Neuronal stem cell (in vitro differentiated cells): ENCODE measurements at regions not wholly inside any gene's neighbourhood (a gene's known extent, or its start where the extent isn't known, plus 50 kb on each side); places are given as distances from the start of the nearest gene placed in this dataset.
A peak's percentile ranks its signal among the peaks of the same experiment; 100 is the strongest.

ENCODE experiments used
- DNase-seq: peaks from one replicate; pipeline ENCODE4 v3.0.0-alpha.2; 2013; ENCODE audit warnings: low spot score
- H2AFZ ChIP-seq: one replicate; pipeline ENCODE4 v1.6.1; 2013; ENCODE audit warnings: mild to moderate bottlenecking, low read length, inconsistent platforms
- H2AK5ac ChIP-seq: 2 replicates; pipeline ENCODE4 v1.6.1; 2013; ENCODE audit warnings: low read depth, mild to moderate bottlenecking, inconsistent platforms, low read length, moderate library complexity, mixed read lengths
- H2BK120ac ChIP-seq: 2 replicates; pipeline ENCODE4 v1.6.1; 2013; ENCODE audit warnings: low read depth, mild to moderate bottlenecking, inconsistent platforms, low read length, moderate library complexity, mixed read lengths
- H2BK12ac ChIP-seq: one replicate; pipeline ENCODE4 v1.6.1; 2013; ENCODE audit warnings: low read length, inconsistent platforms
- H2BK15ac ChIP-seq: 2 replicates; pipeline ENCODE4 v1.6.1; 2013; ENCODE audit warnings: mild to moderate bottlenecking, low read length, inconsistent platforms, mixed read lengths
- H2BK5ac ChIP-seq: one replicate; pipeline ENCODE4 v1.6.1; 2013; ENCODE audit warnings: inconsistent platforms, mild to moderate bottlenecking, low read length, moderate library complexity
- H3K14ac ChIP-seq: one replicate; pipeline ENCODE4 v1.6.1; 2013; ENCODE audit warnings: low read length, inconsistent platforms
- H3K18ac ChIP-seq: 2 replicates; pipeline ENCODE4 v1.6.1; 2013; ENCODE audit warnings: low read length, inconsistent platforms
- H3K23ac ChIP-seq: 2 replicates; pipeline ENCODE4 v1.6.1; 2013; ENCODE audit warnings: low read depth, mild to moderate bottlenecking, mixed read lengths, low read length, inconsistent platforms; ENCODE audit not compliant: poor library complexity
- H3K27ac ChIP-seq: replicated peaks from 3 replicates; pipeline ENCODE4 v1.5.1; 2013; ENCODE audit warnings: low read length, inconsistent platforms
- H3K27me3 ChIP-seq, 3 experiments: 2 replicates each; pipeline ENCODE4 v1.6.1; 2013; ENCODE audit warnings: low read length in 3 of 3, mild to moderate bottlenecking in 2 of 3, inconsistent platforms in 1 of 3, low read depth in 1 of 3, mixed read lengths in 1 of 3, moderate library complexity in 1 of 3; ENCODE audit not compliant: control insufficient read depth in 3 of 3, insufficient read depth in 3 of 3
- H3K36me3 ChIP-seq, 2 donors: replicated peaks in 1 of 2; 2 replicates each; pipeline ENCODE4 v1.6.1; 2013; ENCODE audit warnings: low read length in 2 of 2; ENCODE audit not compliant: control insufficient read depth in 2 of 2, insufficient read depth in 2 of 2
- H3K4ac ChIP-seq: 2 replicates; pipeline ENCODE4 v1.6.1; 2013; ENCODE audit warnings: inconsistent platforms, mild to moderate bottlenecking, low read length, moderate library complexity
- H3K4me1 ChIP-seq, 2 donors: 1 replicate in 1 of 2; 2 replicates in 1 of 2; pipeline ENCODE4 v1.6.1; 2013; ENCODE audit warnings: low read length in 2 of 2, low read depth in 1 of 2; ENCODE audit not compliant: control insufficient read depth in 2 of 2, insufficient read depth in 1 of 2
- H3K4me2 ChIP-seq: one replicate; pipeline ENCODE4 v1.6.1; 2013; ENCODE audit warnings: mild to moderate bottlenecking, low read length, inconsistent platforms; ENCODE audit not compliant: insufficient read depth, poor library complexity, severe bottlenecking
- H3K4me3 ChIP-seq, 2 donors: 2 replicates each; pipeline ENCODE4 v1.5.1; 2013; ENCODE audit warnings: low read length in 2 of 2, mild to moderate bottlenecking in 2 of 2, inconsistent platforms in 1 of 2, moderate library complexity in 1 of 2
- H3K79me1 ChIP-seq: one replicate; pipeline ENCODE4 v1.6.1; 2013; ENCODE audit warnings: low read depth, mild to moderate bottlenecking, inconsistent platforms, low read length, moderate library complexity
- H3K9ac ChIP-seq: one replicate; pipeline ENCODE4 v1.6.1; 2013; ENCODE audit warnings: mild to moderate bottlenecking, low read depth, low read length, inconsistent platforms; ENCODE audit not compliant: poor library complexity
- H3K9me3 ChIP-seq, 2 donors: replicated peaks in 1 of 2; 2 replicates each; pipeline versions ENCODE3 to v1.6.1; 2013; ENCODE audit warnings: low read length in 2 of 2, mild to moderate bottlenecking in 2 of 2, inconsistent platforms in 1 of 2, low read depth in 1 of 2, mixed read lengths in 1 of 2, moderate library complexity in 1 of 2; ENCODE audit not compliant: control insufficient read depth in 2 of 2, insufficient read depth in 1 of 2
- H4K8ac ChIP-seq: one replicate; pipeline ENCODE4 v1.6.1; 2013; ENCODE audit warnings: low read depth, mild to moderate bottlenecking, inconsistent platforms, low read length, moderate library complexity
- H4K91ac ChIP-seq: one replicate; pipeline ENCODE4 v1.6.1; 2013; ENCODE audit warnings: low read length, low read depth, mild to moderate bottlenecking, inconsistent platforms; ENCODE audit not compliant: poor library complexity
- WGBS, 2 donors: extraction: QIAGEN DNeasy Blood & Tissue Kit; methylation state at CpG; one replicate each; pipeline ENCODE4 v1.1.7; 2013; ENCODE audit warnings: missing lambda C conversion rate in 2 of 2, mixed read lengths in 1 of 2; ENCODE audit not compliant: insufficient read length in 2 of 2, insufficient replicate concordance in 1 of 2; ENCODE audit errors: extremely low coverage in 2 of 2; 5-methylcytosine and 5-hydroxymethylcytosine counted together

DNA sequence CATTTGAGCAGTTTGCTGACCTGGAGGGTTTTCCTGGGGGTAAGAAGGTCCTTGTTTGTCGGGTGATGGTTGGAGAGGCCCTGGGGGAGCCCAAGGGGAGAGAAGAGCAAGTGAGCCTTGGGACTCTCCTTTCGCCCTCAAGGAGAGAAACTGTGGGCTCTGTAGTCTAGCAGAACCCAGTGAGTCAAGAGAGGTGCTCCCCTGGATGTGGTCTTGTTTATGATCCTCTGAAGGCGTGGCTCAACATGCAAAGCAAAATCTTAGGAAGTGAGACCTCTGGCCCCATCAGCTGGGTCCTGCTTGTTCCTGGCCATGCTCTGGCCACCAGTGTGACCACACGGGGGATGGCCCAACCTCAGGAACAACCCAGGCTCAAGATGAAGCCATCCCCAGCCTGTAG lies 66.5 kb upstream of the ALX4 start:
- Histone ChIP-seq H3K27me3 (peaks cover 0 to 2% (median 0%) of the 10 kb centered on the region in 3 experiments), H3K4me1 (peaks cover 0 to 3% of the 10 kb centered on the region in 2 donors), H3K9ac (no peak overlapping the region), H3K14ac (no peak overlapping the region), H2BK120ac (no peak overlapping the region), H3K79me1 (no peaks in the 10 kb centered on the region), H3K4me3 (no peak overlapping the region), H3K23ac (no peak overlapping the region), H2BK5ac (no peak overlapping the region), H2BK15ac (no peak overlapping the region), H3K4ac (no peak overlapping the region), H3K27ac (no peak overlapping the region), H3K4me2 (no peak overlapping the region), H3K36me3 (no peaks in the 10 kb centered on the region), H2AFZ (no peak overlapping the region), H2AK5ac (no peak overlapping the region), H3K18ac (no peak overlapping the region), H4K91ac (no peak overlapping the region), H2BK12ac (no peak overlapping the region), H4K8ac (no peak overlapping the region), H3K9me3 (no peaks in the 10 kb centered on the region)
- no peak for DNase-seq
- no CpG with 5 or more reads among the region's 4 CpGs for WGBS, 2 donors

DNA sequence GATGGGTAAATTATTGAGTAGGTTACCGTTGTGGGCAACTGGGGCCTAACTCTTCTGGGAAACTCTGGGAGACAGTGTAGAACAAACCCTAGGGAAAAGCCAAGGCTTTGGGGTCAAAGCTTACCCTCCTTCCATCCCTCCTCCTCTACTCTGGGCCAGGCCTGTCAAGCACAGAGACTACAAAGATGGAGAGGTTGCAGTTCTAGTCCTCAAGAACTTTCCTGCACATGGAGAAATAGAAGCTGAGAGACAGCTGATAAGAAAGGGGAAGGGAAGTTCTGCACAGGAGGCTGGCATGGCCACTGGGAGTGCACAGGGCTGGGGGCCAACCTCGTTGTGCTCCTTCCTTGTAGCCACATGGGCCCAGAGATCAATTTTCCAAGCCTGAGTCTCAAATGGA lies 67.2 kb upstream of the ALX4 start:
- no CpG with 5 or more reads among the region's 2 CpGs for WGBS, 2 donors
- no peaks in the 10 kb centered on the region for H3K36me3 ChIP-seq

DNA sequence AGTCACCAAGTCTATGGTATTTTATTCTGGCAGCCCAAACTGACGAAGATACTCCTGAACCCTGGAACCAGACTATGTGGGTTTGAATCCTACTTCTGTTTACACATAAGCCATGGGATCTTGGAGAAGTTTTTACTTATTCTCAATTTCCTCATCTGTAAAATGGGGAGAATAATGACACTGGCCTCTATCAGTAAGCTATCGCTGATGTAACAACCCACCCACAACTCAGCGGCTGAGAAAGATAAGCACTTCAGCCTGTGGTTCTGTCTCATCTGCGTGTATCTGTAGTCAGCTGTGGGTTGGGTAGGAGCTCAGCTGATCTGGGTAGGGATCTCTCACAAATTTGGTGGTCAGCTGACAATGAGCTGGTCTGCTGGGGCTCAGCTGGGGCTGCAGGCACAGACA lies 68.0 kb upstream of the ALX4 start:
- no peak overlapping the region for H2BK12ac ChIP-seq
- no peak overlapping the region for H4K91ac ChIP-seq
- no peaks in the 10 kb centered on the region for H3K36me3 ChIP-seq
- H3K18ac ChIP-seq = no peak overlapping the region
- no peak overlapping the region for H3K27ac ChIP-seq
- no peak overlapping the region for H3K4me3 ChIP-seq
- no peak overlapping the region for H2BK5ac ChIP-seq
- H3K27me3 ChIP-seq = peaks cover 0 to 11% (median 0%) of the 10 kb centered on the region in 3 experiments
- no peak overlapping the region for H3K14ac ChIP-seq
- peaks cover 0 to 4% of the 10 kb centered on the region in 2 donors for H3K4me1 ChIP-seq
- no peak for DNase-seq
- H3K23ac ChIP-seq = no peak overlapping the region
- H2AFZ ChIP-seq = no peak overlapping the region
- H3K9me3 ChIP-seq = no peaks in the 10 kb centered on the region
- WGBS, 2 donors = no CpG with 5 or more reads among the region's 4 CpGs
- no peak overlapping the region for H4K8ac ChIP-seq
- no peak overlapping the region for H3K4me2 ChIP-seq
- H3K79me1 ChIP-seq = no peaks in the 10 kb centered on the region
- H3K4ac ChIP-seq = no peak overlapping the region
- no peak overlapping the region for H2BK120ac ChIP-seq
- H2AK5ac ChIP-seq = no peak overlapping the region
- no peak overlapping the region for H3K9ac ChIP-seq
- H2BK15ac ChIP-seq = no peak overlapping the region

More for the DNA sequence above, 67.2 kb upstream of the ALX4 start:
- Histone ChIP-seq H2AFZ (no peak overlapping the region), H2BK12ac (no peak overlapping the region), H3K27me3 (peaks cover 0 to 8% (median 0%) of the 10 kb centered on the region in 3 experiments), H3K4ac (no peak overlapping the region), H2BK5ac (no peak overlapping the region), H4K8ac (no peak overlapping the region), H3K27ac (no peak overlapping the region), H2BK120ac (no peak overlapping the region), H3K4me3 (no peak overlapping the region), H2AK5ac (no peak overlapping the region), H3K9ac (no peak overlapping the region), H4K91ac (no peak overlapping the region), H3K4me1 (peaks cover 0 to 4% of the 10 kb centered on the region in 2 donors), H3K9me3 (no peaks in the 10 kb centered on the region), H3K4me2 (no peak overlapping the region), H3K23ac (no peak overlapping the region), H3K14ac (no peak overlapping the region), H3K79me1 (no peaks in the 10 kb centered on the region), H3K18ac (no peak overlapping the region), H2BK15ac (no peak overlapping the region)
- no peak for DNase-seq

DNA sequence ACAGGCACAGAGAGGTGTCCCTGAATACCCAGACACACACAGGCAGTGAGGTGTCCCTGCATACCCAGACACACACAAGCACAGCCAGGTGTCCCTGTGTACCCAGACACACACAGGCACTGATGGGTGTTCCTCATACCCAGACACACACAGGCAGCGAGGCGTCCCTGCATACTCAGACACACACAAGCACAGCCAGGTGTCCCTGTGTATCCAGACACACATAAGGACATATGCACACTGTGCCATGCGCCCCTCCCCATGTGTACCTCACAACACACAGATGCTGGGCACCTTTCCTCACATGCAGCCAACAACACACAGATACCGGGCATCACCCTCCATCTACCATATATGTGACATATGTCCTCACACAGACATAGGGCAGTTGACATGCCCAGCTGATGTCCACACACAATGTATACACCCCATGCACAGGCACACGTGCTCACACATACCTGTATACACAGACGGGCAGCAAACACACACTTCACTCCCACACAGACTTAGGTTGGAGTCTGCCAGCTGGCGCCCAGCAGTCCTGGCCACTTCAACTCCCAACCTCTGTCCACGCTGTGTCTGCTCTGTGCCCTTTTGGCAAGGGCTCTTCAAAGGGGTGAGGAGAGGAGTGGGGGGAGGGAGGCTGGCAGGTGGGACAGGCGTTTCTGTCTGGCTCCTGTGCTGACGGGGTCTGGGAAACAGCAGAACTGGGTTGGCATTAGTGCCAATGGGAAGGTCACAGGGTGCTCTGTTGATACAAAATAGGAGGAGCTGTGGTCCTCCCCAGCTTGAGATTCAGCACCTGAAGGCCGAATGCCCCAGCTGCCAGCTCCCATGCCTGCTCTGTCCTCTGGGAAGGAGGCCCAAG lies 69.4 kb upstream of the ALX4 start:
- Histone ChIP-seq H2BK12ac (peak overlapping the region; percentile 46), H3K23ac (peak overlapping the region; percentile 22), H3K36me3 (no peaks in the 10 kb centered on the region), H2BK120ac (no peak overlapping the region), H2AFZ (no peak overlapping the region), H3K27me3 (peaks cover 0 to 16% (median 0%) of the 10 kb centered on the region in 3 experiments), H3K9ac (peak overlapping the region; percentile 66), H3K4me2 (no peak overlapping the region), H3K14ac (peak overlapping the region; percentile 49), H3K18ac (peak overlapping the region; percentile 71), H3K4me1 (peaks cover 0 to 3% of the 10 kb centered on the region in 2 donors), H3K79me1 (no peaks in the 10 kb centered on the region), H2AK5ac (peak overlapping the region; percentile 74), H3K4ac (no peak overlapping the region), H4K8ac (no peak overlapping the region), H3K4me3 (no peak overlapping the region), H4K91ac (peak overlapping the region; percentile 34), H3K27ac (no peak overlapping the region), H3K9me3 (no peaks in the 10 kb centered on the region), H2BK15ac (no peak overlapping the region), H2BK5ac (no peak overlapping the region)
- DNase-seq = no peak
- WGBS, 2 donors = no CpG with 5 or more reads among the region's 11 CpGs
